Liver (tissue), 3 donors: ENCODE measurements at regions not wholly inside any gene's neighbourhood (a gene's known extent, or its start where the extent isn't known, plus 50 kb on each side); places are given as distances from the start of the nearest gene placed in this dataset.

Experiments
- FOXA1 ChIP-seq: IDR thresholded peaks from 2 replicates; pipeline ENCODE4 v1.6.1; 2016; ENCODE audit warnings: antibody characterized with exemption
- JUND ChIP-seq, 2 donors: IDR thresholded peaks; 2 replicates each; pipeline ENCODE4 v1.6.1; 2016; ENCODE audit warnings: antibody characterized with exemption in 2 of 2
- MAX ChIP-seq: IDR thresholded peaks from 2 replicates; pipeline ENCODE4 v1.6.1; 2016; ENCODE audit warnings: antibody characterized with exemption
- RAD21 ChIP-seq, 2 donors: IDR thresholded peaks; 2 replicates each; pipeline ENCODE4 v1.6.1; 2016; ENCODE audit warnings: antibody characterized with exemption in 2 of 2, mild to moderate bottlenecking in 2 of 2
- REST ChIP-seq: IDR thresholded peaks from 2 replicates; pipeline ENCODE4 v1.6.1; 2016; ENCODE audit warnings: antibody characterized with exemption, mild to moderate bottlenecking
- RXRA ChIP-seq, 2 donors: IDR thresholded peaks; 2 replicates each; pipeline ENCODE4 v1.6.1; 2017 to 2018; ENCODE audit warnings: antibody characterized with exemption in 2 of 2, mild to moderate bottlenecking in 1 of 2
- SP1 ChIP-seq: IDR thresholded peaks from 2 replicates; pipeline ENCODE4 v1.6.1; 2018; ENCODE audit warnings: antibody characterized with exemption, mild to moderate bottlenecking
- TAF1 ChIP-seq: conservative IDR thresholded peaks from 2 replicates; pipeline ENCODE4 v1.6.1; 2016; ENCODE audit warnings: antibody characterized with exemption, mild to moderate bottlenecking
- YY1 ChIP-seq: IDR thresholded peaks from 2 replicates; pipeline ENCODE4 v1.6.1; 2016; ENCODE audit warnings: antibody characterized with exemption, mild to moderate bottlenecking
- TF ChIP-seq, protein P1 (sequence below): fragments of 150-350 bp; IDR thresholded peaks from 2 replicates; pipeline ENCODE4 v1.5.1; 2017; ENCODE audit warnings: improper control_type of control experiment, low read depth, low read length; ENCODE audit not compliant: missing input control
- TF ChIP-seq, protein P2 (sequence below): IDR thresholded peaks from 2 replicates; pipeline ENCODE4 v1.6.1; 2016; ENCODE audit warnings: antibody characterized with exemption
- TF ChIP-seq, protein P3 (sequence below): IDR thresholded peaks from 2 replicates; pipeline ENCODE4 v1.6.1; 2016; ENCODE audit warnings: antibody characterized with exemption
- donor health status: healthy.
- donor health status: healthy.

DNA sequence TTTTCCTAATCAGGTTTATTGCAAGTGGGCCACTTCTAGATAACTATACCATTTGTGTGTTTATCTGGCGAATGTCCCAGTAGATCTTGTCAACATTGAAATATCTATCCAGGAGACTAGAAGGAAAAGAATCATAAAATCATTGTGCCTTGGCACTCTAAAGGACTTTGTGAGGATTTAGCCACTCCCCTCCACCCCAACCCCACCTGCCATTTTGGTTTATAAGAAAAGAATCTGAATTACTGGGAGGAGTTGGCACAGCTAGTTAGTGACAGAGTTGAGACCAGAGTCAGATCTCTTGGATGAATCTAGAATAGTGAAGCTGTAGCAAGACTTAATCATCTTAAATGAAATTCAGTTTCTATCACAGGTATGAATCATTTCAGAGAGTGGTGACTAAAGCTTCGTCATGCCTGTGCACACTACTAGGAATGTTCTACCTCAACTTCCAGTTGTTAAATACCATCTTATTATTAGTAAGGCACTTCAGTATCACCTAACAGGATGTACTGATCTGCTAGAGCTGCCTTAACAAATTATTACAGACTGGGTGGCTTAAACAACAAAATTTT, 212.7 kb upstream of the SLC14A2 start:
- TF ChIP-seq REST (no peak), SP1 (no peak), MAX (no peak), FOXA1 (no peak), YY1 (no peak), RAD21 (IDR thresholded peaks at IDR 0.05) (no peak), TAF1 (no peak), JUND (IDR thresholded peaks at IDR 0.05) (no peak), RXRA (IDR thresholded peaks at IDR 0.05) (no peak)
- TF ChIP-seq, protein P1, sequence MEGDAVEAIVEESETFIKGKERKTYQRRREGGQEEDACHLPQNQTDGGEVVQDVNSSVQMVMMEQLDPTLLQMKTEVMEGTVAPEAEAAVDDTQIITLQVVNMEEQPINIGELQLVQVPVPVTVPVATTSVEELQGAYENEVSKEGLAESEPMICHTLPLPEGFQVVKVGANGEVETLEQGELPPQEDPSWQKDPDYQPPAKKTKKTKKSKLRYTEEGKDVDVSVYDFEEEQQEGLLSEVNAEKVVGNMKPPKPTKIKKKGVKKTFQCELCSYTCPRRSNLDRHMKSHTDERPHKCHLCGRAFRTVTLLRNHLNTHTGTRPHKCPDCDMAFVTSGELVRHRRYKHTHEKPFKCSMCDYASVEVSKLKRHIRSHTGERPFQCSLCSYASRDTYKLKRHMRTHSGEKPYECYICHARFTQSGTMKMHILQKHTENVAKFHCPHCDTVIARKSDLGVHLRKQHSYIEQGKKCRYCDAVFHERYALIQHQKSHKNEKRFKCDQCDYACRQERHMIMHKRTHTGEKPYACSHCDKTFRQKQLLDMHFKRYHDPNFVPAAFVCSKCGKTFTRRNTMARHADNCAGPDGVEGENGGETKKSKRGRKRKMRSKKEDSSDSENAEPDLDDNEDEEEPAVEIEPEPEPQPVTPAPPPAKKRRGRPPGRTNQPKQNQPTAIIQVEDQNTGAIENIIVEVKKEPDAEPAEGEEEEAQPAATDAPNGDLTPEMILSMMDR, result no peak
- TF ChIP-seq, protein P2, sequence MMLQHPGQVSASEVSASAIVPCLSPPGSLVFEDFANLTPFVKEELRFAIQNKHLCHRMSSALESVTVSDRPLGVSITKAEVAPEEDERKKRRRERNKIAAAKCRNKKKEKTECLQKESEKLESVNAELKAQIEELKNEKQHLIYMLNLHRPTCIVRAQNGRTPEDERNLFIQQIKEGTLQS, result no peak
- TF ChIP-seq, protein P3, sequence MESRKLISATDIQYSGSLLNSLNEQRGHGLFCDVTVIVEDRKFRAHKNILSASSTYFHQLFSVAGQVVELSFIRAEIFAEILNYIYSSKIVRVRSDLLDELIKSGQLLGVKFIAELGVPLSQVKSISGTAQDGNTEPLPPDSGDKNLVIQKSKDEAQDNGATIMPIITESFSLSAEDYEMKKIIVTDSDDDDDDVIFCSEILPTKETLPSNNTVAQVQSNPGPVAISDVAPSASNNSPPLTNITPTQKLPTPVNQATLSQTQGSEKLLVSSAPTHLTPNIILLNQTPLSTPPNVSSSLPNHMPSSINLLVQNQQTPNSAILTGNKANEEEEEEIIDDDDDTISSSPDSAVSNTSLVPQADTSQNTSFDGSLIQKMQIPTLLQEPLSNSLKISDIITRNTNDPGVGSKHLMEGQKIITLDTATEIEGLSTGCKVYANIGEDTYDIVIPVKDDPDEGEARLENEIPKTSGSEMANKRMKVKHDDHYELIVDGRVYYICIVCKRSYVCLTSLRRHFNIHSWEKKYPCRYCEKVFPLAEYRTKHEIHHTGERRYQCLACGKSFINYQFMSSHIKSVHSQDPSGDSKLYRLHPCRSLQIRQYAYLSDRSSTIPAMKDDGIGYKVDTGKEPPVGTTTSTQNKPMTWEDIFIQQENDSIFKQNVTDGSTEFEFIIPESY, result no peak
